ENCODE measurements at regions not wholly inside any gene's neighbourhood (a gene's known extent, or its start where the extent isn't known, plus 50 kb on each side); places are given as distances from the start of the nearest gene placed in this dataset.
A peak's percentile ranks its signal among the peaks of the same experiment; 100 is the strongest.
"Not testable (repeated sequence)": the region's sequence is repeated elsewhere in the genome, so short reads cannot be mapped to it uniquely, and the experiment has no call there.

DNA sequence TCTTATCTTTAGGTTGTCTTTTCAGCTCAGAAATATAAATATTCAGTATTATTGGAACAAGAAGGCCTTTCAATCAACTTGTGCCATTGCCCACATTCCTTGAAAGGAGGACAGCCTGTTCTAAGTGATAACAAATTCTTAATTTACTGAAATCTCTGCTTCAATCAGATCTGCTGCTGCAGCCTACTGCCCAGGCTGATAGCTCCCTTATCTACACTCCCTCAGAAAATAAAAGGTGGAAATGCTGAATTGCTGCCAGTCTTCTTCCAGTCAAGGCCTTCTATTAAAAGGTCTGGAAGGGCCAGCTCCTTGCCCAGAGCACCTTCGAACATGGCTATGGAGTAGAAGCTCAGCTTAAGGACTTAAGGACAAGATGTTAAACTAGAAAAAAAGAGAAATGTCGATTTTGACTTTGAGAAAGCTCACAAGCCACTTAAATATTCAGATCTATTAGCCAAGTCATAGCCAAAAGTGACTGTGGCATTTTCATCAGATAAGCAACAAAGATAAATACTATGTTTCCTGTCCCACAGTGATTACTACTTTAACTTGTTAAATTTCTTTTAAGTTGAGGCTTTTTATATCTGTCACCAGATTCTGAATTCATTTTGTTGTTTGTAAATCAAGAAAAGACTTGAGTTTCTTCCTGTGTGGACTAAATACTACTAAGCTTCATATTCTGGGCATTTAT lies 480.5 kb upstream of the CBLB start:
- peak; percentile 7 for ATAC-seq (ENCODE audit: insufficient read depth, low FRiP score)
- 31 to 50% methylated on average over 2 of the region's 2 CpGs for WGBS, 2 donors

DNA sequence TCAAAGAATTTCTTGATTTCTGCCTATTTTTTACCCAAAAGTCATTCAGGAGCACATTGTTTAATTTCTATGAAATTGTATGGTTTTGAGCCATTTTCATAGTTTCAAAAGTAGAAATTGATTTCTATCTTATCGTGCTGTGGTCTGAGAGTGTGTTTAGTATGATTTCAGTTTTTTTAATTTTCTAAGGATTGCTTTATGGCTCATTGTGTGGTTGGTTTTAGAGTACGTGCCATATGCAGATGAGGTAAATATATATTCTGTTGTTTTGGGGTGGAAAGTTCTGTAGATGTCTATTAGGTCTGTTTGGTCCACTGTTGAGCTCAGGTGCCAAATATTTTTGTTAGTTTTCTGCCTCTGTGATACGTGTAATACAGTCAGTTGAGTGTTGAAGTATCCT lies 487.1 kb upstream of the CBLB start:
- Histone ChIP-seq H3K36me3 (ENCODE audit: control insufficient read depth in 4 of 4, insufficient read depth in 4 of 4, low read length in 4 of 4) (no peaks in the 10 kb centered on the region), H3K4me1 (ENCODE audit: control insufficient read depth in 5 of 5, insufficient read depth in 5 of 5, low read length in 5 of 5) (no peaks in the 10 kb centered on the region), H3K9me3 (ENCODE audit: control insufficient read depth in 4 of 4, insufficient read depth in 3 of 4, low read length in 3 of 4) (peaks cover 0 to 6% (median under 1%) of the 10 kb centered on the region in 4 donors), H3K9ac (ENCODE audit: insufficient read depth in 1 of 2, low read length in 2 of 2) (no peak overlapping the region), H3K27ac (ENCODE audit: low read depth in 1 of 2, low read length in 1 of 2) (no peak overlapping the region), H3K4me3 (no peak overlapping the region), H3K27me3 (ENCODE audit: control insufficient read depth in 3 of 3, insufficient read depth in 3 of 3, low read length in 2 of 3) (no peaks in the 10 kb centered on the region)
- TF ChIP-seq, protein P1, sequence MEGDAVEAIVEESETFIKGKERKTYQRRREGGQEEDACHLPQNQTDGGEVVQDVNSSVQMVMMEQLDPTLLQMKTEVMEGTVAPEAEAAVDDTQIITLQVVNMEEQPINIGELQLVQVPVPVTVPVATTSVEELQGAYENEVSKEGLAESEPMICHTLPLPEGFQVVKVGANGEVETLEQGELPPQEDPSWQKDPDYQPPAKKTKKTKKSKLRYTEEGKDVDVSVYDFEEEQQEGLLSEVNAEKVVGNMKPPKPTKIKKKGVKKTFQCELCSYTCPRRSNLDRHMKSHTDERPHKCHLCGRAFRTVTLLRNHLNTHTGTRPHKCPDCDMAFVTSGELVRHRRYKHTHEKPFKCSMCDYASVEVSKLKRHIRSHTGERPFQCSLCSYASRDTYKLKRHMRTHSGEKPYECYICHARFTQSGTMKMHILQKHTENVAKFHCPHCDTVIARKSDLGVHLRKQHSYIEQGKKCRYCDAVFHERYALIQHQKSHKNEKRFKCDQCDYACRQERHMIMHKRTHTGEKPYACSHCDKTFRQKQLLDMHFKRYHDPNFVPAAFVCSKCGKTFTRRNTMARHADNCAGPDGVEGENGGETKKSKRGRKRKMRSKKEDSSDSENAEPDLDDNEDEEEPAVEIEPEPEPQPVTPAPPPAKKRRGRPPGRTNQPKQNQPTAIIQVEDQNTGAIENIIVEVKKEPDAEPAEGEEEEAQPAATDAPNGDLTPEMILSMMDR (IDR thresholded peaks at IDR 0.05; ENCODE audit: control extremely low read depth, extremely low read depth), result no peak
- DNase-seq (no peak), ATAC-seq (ENCODE audit: insufficient read depth, low FRiP score) (no peak)
- WGBS, 2 donors, result 84 to 90% methylated on average over 3 of the region's 3 CpGs

More for the DNA sequence above, 480.5 kb upstream of the CBLB start:
- H3K27me3 ChIP-seq (ENCODE audit: control insufficient read depth in 3 of 3, insufficient read depth in 3 of 3, low read length in 2 of 3), result no peaks in the 10 kb centered on the region
- no peaks in the 10 kb centered on the region for H3K9me3 ChIP-seq (ENCODE audit: control insufficient read depth in 4 of 4, insufficient read depth in 3 of 4, low read length in 3 of 4)
- H3K4me1 ChIP-seq (ENCODE audit: control insufficient read depth in 5 of 5, insufficient read depth in 5 of 5, low read length in 5 of 5), result peaks cover 0 to 6% (median 0%) of the 10 kb centered on the region in 5 donors
- TF ChIP-seq, protein P1 (IDR thresholded peaks at IDR 0.05; ENCODE audit: control extremely low read depth, extremely low read depth), result no peak
- no peak overlapping the region for H3K4me3 ChIP-seq
- peak overlapping the region in 1 of 2 donors; percentile 40 for H3K27ac ChIP-seq (ENCODE audit: low read depth in 1 of 2, low read length in 1 of 2)
- no peak overlapping the region for H3K9ac ChIP-seq (ENCODE audit: insufficient read depth in 1 of 2, low read length in 2 of 2)
- H3K36me3 ChIP-seq (ENCODE audit: control insufficient read depth in 4 of 4, insufficient read depth in 4 of 4, low read length in 4 of 4), result no peaks in the 10 kb centered on the region
- DNase-seq, result no peak

DNA sequence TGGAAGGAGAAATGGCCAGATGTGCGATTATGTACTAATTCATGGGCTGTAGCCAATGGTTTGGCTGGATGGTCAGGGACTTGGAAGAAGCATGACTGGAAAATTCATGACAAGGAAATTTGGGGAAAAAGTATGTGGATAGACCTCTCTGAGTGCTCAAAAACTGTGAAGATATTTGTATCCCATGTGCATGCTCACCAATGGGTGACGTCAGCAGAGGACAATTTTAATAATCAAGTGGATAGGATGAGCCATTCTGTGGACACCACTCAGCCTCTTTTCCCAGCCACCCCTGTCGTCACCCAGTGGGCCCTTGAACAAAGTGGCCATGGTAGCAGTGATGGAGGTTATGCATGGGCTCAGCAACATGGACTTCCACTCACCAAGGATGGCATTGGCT lies 490.9 kb upstream of the CBLB start:
- no peak overlapping the region for H3K4me3 ChIP-seq
- H3K27ac ChIP-seq (ENCODE audit: low read depth in 1 of 2, low read length in 1 of 2), result no peak overlapping the region
- H3K27me3 ChIP-seq (ENCODE audit: control insufficient read depth in 3 of 3, insufficient read depth in 3 of 3, low read length in 2 of 3), result no peaks in the 10 kb centered on the region
- no peaks in the 10 kb centered on the region for H3K4me1 ChIP-seq (ENCODE audit: control insufficient read depth in 5 of 5, insufficient read depth in 5 of 5, low read length in 5 of 5)
- peaks cover 0 to 13% (median under 1%) of the 10 kb centered on the region in 4 donors for H3K9me3 ChIP-seq (ENCODE audit: control insufficient read depth in 4 of 4, insufficient read depth in 3 of 4, low read length in 3 of 4)
- H3K36me3 ChIP-seq (ENCODE audit: control insufficient read depth in 4 of 4, insufficient read depth in 4 of 4, low read length in 4 of 4), result no peaks in the 10 kb centered on the region
- ATAC-seq (ENCODE audit: insufficient read depth, low FRiP score) (no peak), DNase-seq (no peak)
- no peak overlapping the region for H3K9ac ChIP-seq (ENCODE audit: insufficient read depth in 1 of 2, low read length in 2 of 2)
- TF ChIP-seq, protein P1 (IDR thresholded peaks at IDR 0.05; ENCODE audit: control extremely low read depth, extremely low read depth), result no peak
- WGBS, 2 donors, result 89 to 94% methylated on average over 3 of the region's 3 CpGs

DNA sequence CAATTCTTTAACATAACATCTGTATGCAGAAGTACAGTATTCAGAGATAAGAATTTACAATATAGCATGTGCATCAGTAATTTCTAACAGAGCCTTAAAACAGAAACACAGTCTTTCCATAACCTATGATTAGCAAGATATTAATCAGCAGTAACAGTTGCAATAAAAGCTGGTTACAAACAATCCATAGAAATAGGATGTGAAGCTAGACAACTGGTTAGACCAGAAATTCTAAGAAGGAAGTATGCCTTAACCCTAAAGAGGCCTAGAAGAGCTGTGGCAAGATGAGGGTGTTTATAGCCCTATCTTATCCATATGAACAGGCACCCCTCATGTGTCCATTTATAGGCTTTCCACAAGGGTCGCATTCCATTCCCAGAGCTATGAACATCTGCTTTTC lies 492.1 kb upstream of the CBLB start:
- peaks cover 0 to 13% (median under 1%) of the 10 kb centered on the region in 4 donors for H3K9me3 ChIP-seq (ENCODE audit: control insufficient read depth in 4 of 4, insufficient read depth in 3 of 4, low read length in 3 of 4)
- H3K27me3 ChIP-seq (ENCODE audit: control insufficient read depth in 3 of 3, insufficient read depth in 3 of 3, low read length in 2 of 3); H3K4me3 ChIP-seq; DNase-seq; H3K27ac ChIP-seq (ENCODE audit: low read depth in 1 of 2, low read length in 1 of 2); H3K4me1 ChIP-seq (ENCODE audit: control insufficient read depth in 5 of 5, insufficient read depth in 5 of 5, low read length in 5 of 5); ATAC-seq (ENCODE audit: insufficient read depth, low FRiP score); H3K36me3 ChIP-seq (ENCODE audit: control insufficient read depth in 4 of 4, insufficient read depth in 4 of 4, low read length in 4 of 4); H3K9ac ChIP-seq (ENCODE audit: insufficient read depth in 1 of 2, low read length in 2 of 2): not testable (repeated sequence)
- 90 to 100% methylated on average over 1 of the region's 1 CpG for WGBS, 2 donors
